Testis (tissue), 2 donors: ENCODE measurements at regions not wholly inside any gene's neighbourhood (a gene's known extent, or its start where the extent isn't known, plus 50 kb on each side); places are given as distances from the start of the nearest gene placed in this dataset.

ENCODE experiments used
- CTCF ChIP-seq, 3 experiments: fragments of 450-650 bp in 2 of 3; fragments of 200-600 bp in 1 of 3; sonication (generic) in 1 of 3; IDR thresholded peaks; one replicate each; pipeline ENCODE4 v1.5.1; 2016 to 2019; ENCODE audit warnings: antibody characterized with exemption in 3 of 3, mild to moderate bottlenecking in 2 of 3, moderate library complexity in 1 of 3
- POLR2A ChIP-seq: fragments of 450-650 bp; IDR thresholded peaks from one replicate; pipeline ENCODE4 v1.6.1; 2017; ENCODE audit warnings: antibody characterized with exemption, mild to moderate bottlenecking, moderate library complexity

- TF ChIP-seq CTCF (IDR thresholded peaks at IDR 0.05) (no peak), POLR2A (no peak)
Measured at GRCh38 chrX:35339796-35340195, 397.2 kb downstream of the FAM47B start.
